T-cell (primary cell): ENCODE measurements at regions not wholly inside any gene's neighbourhood (a gene's known extent, or its start where the extent isn't known, plus 50 kb on each side); places are given as distances from the start of the nearest gene placed in this dataset.

Experiments
- ATAC-seq, 4 experiments: fragments of 200-7000 bp in 3 of 4; fragments of 150-1000 bp in 1 of 4; cut with Tn5 transposase; replicated peaks in 1 of 4; 1 replicate in 3 of 4; 2 replicates in 1 of 4; pipeline ENCODE4 v1.10.0; 2021; ENCODE audit warnings: moderate library complexity in 3 of 4, mild to moderate bottlenecking in 2 of 4, moderate number of reproducible peaks in 1 of 4
- CTCF ChIA-PET, 2 donors: fragments of 300-600 bp; sonication (Branson Sonifier 250); formaldehyde crosslinking; loops; one replicate each; lab custom pipeline; 2022; ENCODE audit warnings: antibody characterized with exemption in 2 of 2; lab: Charles Lee
- POLR2A ChIA-PET, 2 donors: fragments of 300-600 bp; sonication (Branson Sonifier 250); formaldehyde crosslinking; loops; one replicate each; lab custom pipeline; 2022; ENCODE audit warnings: antibody characterized with exemption in 2 of 2; lab: Charles Lee
- DNase-seq, 35 experiments: peaks; one replicate each; pipeline versions ENCODE4 v3.0.0 to v3.0.0-alpha.2; 2013 to 2023
- H3K27ac ChIP-seq: one replicate; pipeline ENCODE4 v1.5.1; 2013; ENCODE audit warnings: low read length
- H3K27me3 ChIP-seq, 2 experiments: replicated peaks in 1 of 2; 1 replicate in 1 of 2; 2 replicates in 1 of 2; pipeline versions ENCODE4 v1.6.1 to v1.7.0; 2013; ENCODE audit warnings: low read length in 1 of 2, mixed read lengths in 1 of 2; ENCODE audit not compliant: control insufficient read depth in 2 of 2, insufficient read depth in 2 of 2; ENCODE audit errors: extremely low read depth in 1 of 2
- H3K36me3 ChIP-seq, 2 donors: 1 replicate in 1 of 2; 2 replicates in 1 of 2; pipeline versions ENCODE4 v1.6.1 to v1.7.0; 2013; ENCODE audit warnings: low read length in 1 of 2; ENCODE audit not compliant: control insufficient read depth in 2 of 2, insufficient read depth in 1 of 2; ENCODE audit errors: extremely low read depth in 1 of 2
- H3K4me1 ChIP-seq, 2 experiments: 1 replicate in 1 of 2; 2 replicates in 1 of 2; pipeline versions ENCODE4 v1.6.1 to v1.7.0; 2013; ENCODE audit warnings: low read length in 2 of 2, mixed read lengths in 1 of 2; ENCODE audit not compliant: insufficient read depth in 2 of 2, control insufficient read depth in 1 of 2; ENCODE audit errors: extremely low read depth in 1 of 2
- H3K4me3 ChIP-seq, 2 donors: 1 replicate in 1 of 2; 2 replicates in 1 of 2; pipeline versions ENCODE4 v1.5.1 to v1.7.0; 2013; ENCODE audit warnings: mild to moderate bottlenecking in 2 of 2, low read length in 1 of 2, moderate library complexity in 1 of 2; ENCODE audit not compliant: control insufficient read depth in 1 of 2; ENCODE audit errors: extremely low read depth in 1 of 2
- H3K9me3 ChIP-seq: 2 replicates; pipeline ENCODE4 v1.7.0; 2013
- H3K27ac Mint-ChIP-seq, 2 donors: one replicate each; pipeline ENCODE4 v1.8.0; 2020 to 2021; ENCODE audit warnings: mild to moderate bottlenecking in 2 of 2, mixed read lengths in 2 of 2
- H3K27me3 Mint-ChIP-seq, 2 donors: one replicate each; pipeline ENCODE4 v1.8.0; 2021 to 2022; ENCODE audit warnings: mixed read lengths in 2 of 2
- H3K36me3 Mint-ChIP-seq: one replicate; pipeline ENCODE4 v1.8.0; 2021; ENCODE audit warnings: mixed read lengths
- H3K4me1 Mint-ChIP-seq, 3 donors: one replicate each; pipeline ENCODE4 v1.8.0; 2020 to 2022; ENCODE audit warnings: mixed read lengths in 3 of 3, mild to moderate bottlenecking in 1 of 3
- H3K4me3 Mint-ChIP-seq, 3 donors: one replicate each; pipeline ENCODE4 v1.8.0; 2020 to 2022; ENCODE audit warnings: mild to moderate bottlenecking in 3 of 3, mixed read lengths in 3 of 3, moderate library complexity in 3 of 3
- H3K9me3 Mint-ChIP-seq, 3 donors: one replicate each; pipeline ENCODE4 v1.8.0; 2020 to 2022; ENCODE audit warnings: mixed read lengths in 3 of 3
- WGBS: methylation state at CpG from one replicate; pipeline ENCODE4 v1.1.5; 2013; ENCODE audit warnings: missing lambda C conversion rate; ENCODE audit not compliant: insufficient coverage; 5-methylcytosine and 5-hydroxymethylcytosine counted together

- POLR2A ChIA-PET = no interaction called here
- no peaks in the 10 kb centered on the region for H3K4me1 ChIP-seq
- no peaks in the 10 kb centered on the region for H3K4me1 Mint-ChIP-seq
Observed at GRCh38 chr5:175288048-175288621, 155.8 kb downstream of the DRD1 start.

GRCh38 chr5:175286981-175287380, 157.0 kb downstream of the DRD1 start:
- no peak overlapping the region for H3K27ac Mint-ChIP-seq
- H3K36me3 Mint-ChIP-seq = no peaks in the 10 kb centered on the region
- Histone ChIP-seq H3K4me3 (no peak overlapping the region), H3K27me3 (no peaks in the 10 kb centered on the region), H3K4me1 (no peaks in the 10 kb centered on the region), H3K36me3 (no peaks in the 10 kb centered on the region), H3K27ac (no peak overlapping the region), H3K9me3 (no peaks in the 10 kb centered on the region)
- DNase-seq (no peak), ATAC-seq (no peak)
- ChIA-PET POLR2A (no interaction called here), CTCF (no interaction called here)
- no peak overlapping the region for H3K4me3 Mint-ChIP-seq
- H3K4me1 Mint-ChIP-seq = no peaks in the 10 kb centered on the region
- H3K9me3 Mint-ChIP-seq = no peaks in the 10 kb centered on the region
- H3K27me3 Mint-ChIP-seq = peaks cover 7 to 14% of the 10 kb centered on the region in 2 donors
- 83% methylated on average over 7 of the region's 8 CpGs for WGBS

More at GRCh38 chr5:175288048-175288621, 155.8 kb downstream of the DRD1 start:
- Histone ChIP-seq H3K27me3 (peaks cover 0 to under 1% of the 10 kb centered on the region in 2 experiments), H3K27ac (no peak overlapping the region), H3K4me3 (no peak overlapping the region), H3K9me3 (no peaks in the 10 kb centered on the region), H3K36me3 (no peaks in the 10 kb centered on the region)
- CTCF ChIA-PET = interaction anchor here in 1 of 2 donors (0.6 kb wide), 1 partner anchor 336 kb away, joined by 7 read pairs; no protein-coding TSS in a partner anchor
- Mint-ChIP-seq H3K9me3 (no peaks in the 10 kb centered on the region), H3K27ac (no peak overlapping the region), H3K27me3 (peaks cover 7 to 12% of the 10 kb centered on the region in 2 donors), H3K4me3 (no peak overlapping the region), H3K36me3 (no peaks in the 10 kb centered on the region)
- 68% methylated on average over 3 of the region's 9 CpGs for WGBS
- ATAC-seq = no peak
- DNase-seq = no peak

- no peak overlapping the region for H3K4me3 Mint-ChIP-seq
- ATAC-seq (no peak), DNase-seq (no peak)
- H3K27ac ChIP-seq = no peak overlapping the region
- H3K27me3 Mint-ChIP-seq = peaks cover 9 to 14% of the 10 kb centered on the region in 2 donors
- H3K9me3 Mint-ChIP-seq = no peaks in the 10 kb centered on the region
- no peaks in the 10 kb centered on the region for H3K36me3 ChIP-seq
- H3K27me3 ChIP-seq = no peaks in the 10 kb centered on the region
- no peaks in the 10 kb centered on the region for H3K4me1 Mint-ChIP-seq
- no peaks in the 10 kb centered on the region for H3K4me1 ChIP-seq
- no peak overlapping the region for H3K27ac Mint-ChIP-seq
- ChIA-PET POLR2A (no interaction called here), CTCF (no interaction called here)
- H3K36me3 Mint-ChIP-seq = no peaks in the 10 kb centered on the region
- no peak overlapping the region for H3K4me3 ChIP-seq
- no peaks in the 10 kb centered on the region for H3K9me3 ChIP-seq
Observed at GRCh38 chr5:175285261-175285660, 158.7 kb downstream of the DRD1 start.

GRCh38 chr5:175284806-175285205, 159.2 kb downstream of the DRD1 start:
- no peaks in the 10 kb centered on the region for H3K9me3 ChIP-seq
- DNase-seq = no peak
- no peaks in the 10 kb centered on the region for H3K4me1 ChIP-seq
- H3K27me3 Mint-ChIP-seq = peaks cover 12 to 14% of the 10 kb centered on the region in 2 donors
- H3K27me3 ChIP-seq = no peaks in the 10 kb centered on the region
- no peaks in the 10 kb centered on the region for H3K9me3 Mint-ChIP-seq
- no peaks in the 10 kb centered on the region for H3K4me1 Mint-ChIP-seq
- ATAC-seq = no peak
- no peak overlapping the region for H3K4me3 Mint-ChIP-seq
- H3K4me3 ChIP-seq = no peak overlapping the region
- no peak overlapping the region for H3K27ac Mint-ChIP-seq
- no peaks in the 10 kb centered on the region for H3K36me3 Mint-ChIP-seq
- CTCF ChIA-PET = no interaction called here
- no peak overlapping the region for H3K27ac ChIP-seq
- POLR2A ChIA-PET = no interaction called here
- 49% methylated on average over 2 of the region's 2 CpGs for WGBS
- no peaks in the 10 kb centered on the region for H3K36me3 ChIP-seq

GRCh38 chr5:175282611-175283225, 161.3 kb downstream of the DRD1 start:
- Histone ChIP-seq H3K27me3 (no peaks in the 10 kb centered on the region), H3K4me3 (no peak overlapping the region), H3K36me3 (no peaks in the 10 kb centered on the region), H3K4me1 (no peaks in the 10 kb centered on the region), H3K9me3 (no peaks in the 10 kb centered on the region), H3K27ac (no peak overlapping the region)
- H3K27ac Mint-ChIP-seq = no peak overlapping the region
- DNase-seq = no peak
- WGBS = no CpG with 5 or more reads among the region's 1 CpG
- H3K36me3 Mint-ChIP-seq = no peaks in the 10 kb centered on the region
- ATAC-seq = no peak
- CTCF ChIA-PET = no interaction called here
- H3K27me3 Mint-ChIP-seq = peaks cover 10 to 19% of the 10 kb centered on the region in 2 donors
- H3K9me3 Mint-ChIP-seq = no peaks in the 10 kb centered on the region
- POLR2A ChIA-PET = no interaction called here
- H3K4me3 Mint-ChIP-seq = no peak overlapping the region
- no peaks in the 10 kb centered on the region for H3K4me1 Mint-ChIP-seq

GRCh38 chr5:175281714-175282113, 162.3 kb downstream of the DRD1 start:
- Histone ChIP-seq H3K27me3 (no peaks in the 10 kb centered on the region), H3K4me3 (no peak overlapping the region), H3K4me1 (no peaks in the 10 kb centered on the region), H3K9me3 (no peaks in the 10 kb centered on the region), H3K27ac (no peak overlapping the region), H3K36me3 (no peaks in the 10 kb centered on the region)
- no peak for ATAC-seq
- ChIA-PET POLR2A (no interaction called here), CTCF (no interaction called here)
- WGBS = no CpG with 5 or more reads among the region's 2 CpGs
- no peaks in the 10 kb centered on the region for H3K9me3 Mint-ChIP-seq
- peaks cover 14 to 19% of the 10 kb centered on the region in 2 donors for H3K27me3 Mint-ChIP-seq
- no peak overlapping the region for H3K27ac Mint-ChIP-seq
- no peaks in the 10 kb centered on the region for H3K4me1 Mint-ChIP-seq
- no peaks in the 10 kb centered on the region for H3K36me3 Mint-ChIP-seq
- no peak overlapping the region for H3K4me3 Mint-ChIP-seq
- DNase-seq = no peak
